Right renal cortex interstitium (tissue), 3 donors: ENCODE measurements at regions not wholly inside any gene's neighbourhood (a gene's known extent, or its start where the extent isn't known, plus 50 kb on each side); places are given as distances from the start of the nearest gene placed in this dataset.

Experiments used
- DNase-seq, 3 donors: peaks; one replicate each; pipeline ENCODE4 v3.0.0-alpha.2; 2013; ENCODE audit warnings: low read depth in 3 of 3, low spot score in 2 of 3

DNA sequence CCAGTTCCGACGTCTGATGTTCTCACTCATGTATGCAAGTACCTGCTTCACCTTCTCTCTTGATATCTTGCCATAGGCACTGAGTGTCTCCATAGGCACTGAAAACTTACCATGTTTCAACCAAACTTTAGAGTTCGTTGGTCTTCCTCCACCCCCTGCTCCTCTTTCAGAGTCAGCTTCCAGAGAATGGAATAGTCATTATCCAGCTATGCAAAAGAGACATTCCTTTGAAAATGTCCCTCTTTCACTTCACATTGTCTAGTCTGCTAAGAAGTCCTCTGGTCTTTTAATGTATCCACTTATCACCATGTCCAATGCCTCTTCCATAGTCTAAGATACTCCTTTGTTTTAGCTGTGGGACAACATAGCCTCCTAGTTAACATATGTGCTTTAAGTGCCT, 566.0 kb upstream of the TENM3 start:
- DNase-seq = no peak

DNA sequence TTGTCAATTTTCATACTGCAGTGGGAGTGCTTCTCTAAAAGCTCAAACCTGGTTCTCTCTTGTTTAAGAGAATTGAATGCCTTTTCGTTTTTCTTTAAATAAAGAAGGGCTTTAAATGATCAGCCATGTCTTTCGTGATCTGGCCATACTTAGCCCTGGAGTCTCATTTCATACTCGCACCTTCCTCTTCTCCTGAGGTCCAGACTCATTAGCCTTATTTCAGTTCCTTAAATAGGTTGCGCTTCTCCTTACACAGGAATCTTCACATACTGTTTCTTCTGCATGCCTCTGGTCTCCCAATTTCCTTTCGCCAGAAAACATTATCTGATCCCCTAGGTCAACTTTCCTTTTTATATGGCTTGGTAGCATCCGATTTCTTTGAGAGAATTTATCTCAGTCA, 565.6 kb upstream of the TENM3 start:
- no peak for DNase-seq

DNA sequence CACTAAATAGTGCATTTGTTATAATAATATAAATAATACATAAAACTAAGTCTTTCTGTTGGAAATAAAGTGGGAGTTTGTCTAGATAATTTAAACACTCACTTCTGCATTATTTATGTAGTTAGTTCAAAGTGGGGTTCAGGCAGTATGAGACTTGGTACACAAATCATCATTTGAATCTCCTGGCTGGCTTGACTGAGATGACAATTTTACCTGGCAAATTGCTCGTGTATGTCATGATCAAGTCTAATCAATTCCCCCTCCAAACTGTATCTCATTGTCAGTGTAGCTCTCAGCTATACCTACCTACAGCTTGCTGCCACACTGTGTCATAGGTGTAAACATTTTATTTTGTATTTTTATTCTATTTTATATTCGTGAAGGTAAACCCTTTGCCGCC, 563.4 kb upstream of the TENM3 start:
- DNase-seq = no peak

- no peak for DNase-seq
Observed at GRCh38 chr4:181682367-181683047, 560.7 kb upstream of the TENM3 start.

DNA sequence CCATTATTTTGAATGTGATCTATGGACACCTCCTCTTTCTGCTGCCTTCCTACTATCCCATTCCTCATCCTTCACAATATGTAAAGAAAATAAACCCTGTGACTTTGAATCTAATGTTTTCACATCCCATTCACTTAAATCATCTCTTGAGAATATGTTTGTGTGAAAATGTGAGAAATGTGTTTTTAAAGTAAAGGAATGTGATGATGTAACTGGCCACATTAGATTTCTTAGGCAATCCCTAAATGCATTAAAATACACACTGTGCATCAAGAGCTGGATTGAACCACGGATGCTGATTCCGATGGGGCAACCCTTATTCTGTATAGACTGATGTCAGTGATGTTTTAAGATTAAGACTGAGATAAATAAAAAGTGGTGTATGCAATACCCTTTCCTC, 558.9 kb upstream of the TENM3 start:
- no peak for DNase-seq

DNA sequence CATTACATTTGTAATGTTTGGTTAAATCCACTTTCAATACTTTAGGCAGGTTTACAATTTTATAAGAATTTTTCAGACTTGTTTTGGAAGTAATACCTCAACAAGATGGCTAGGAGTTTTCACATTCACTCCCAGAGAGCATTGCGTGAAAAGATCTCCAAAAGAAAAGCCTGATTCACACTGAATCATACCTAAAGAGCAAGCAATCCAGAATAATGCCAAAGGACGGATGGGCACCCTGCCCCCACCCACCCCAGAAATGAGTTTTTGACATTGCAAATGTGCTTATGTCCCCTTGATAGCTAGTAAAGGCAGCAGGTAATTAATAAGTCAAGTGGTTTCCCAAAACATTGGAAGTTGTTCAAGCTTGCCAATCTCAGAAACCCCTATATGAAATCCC, 557.7 kb upstream of the TENM3 start:
- no peak for DNase-seq

- DNase-seq = no peak
Observed at GRCh38 chr4:181685911-181686310, 557.3 kb upstream of the TENM3 start.

GRCh38 chr4:181687116-181687515, 556.1 kb upstream of the TENM3 start:
- no peak for DNase-seq

DNA sequence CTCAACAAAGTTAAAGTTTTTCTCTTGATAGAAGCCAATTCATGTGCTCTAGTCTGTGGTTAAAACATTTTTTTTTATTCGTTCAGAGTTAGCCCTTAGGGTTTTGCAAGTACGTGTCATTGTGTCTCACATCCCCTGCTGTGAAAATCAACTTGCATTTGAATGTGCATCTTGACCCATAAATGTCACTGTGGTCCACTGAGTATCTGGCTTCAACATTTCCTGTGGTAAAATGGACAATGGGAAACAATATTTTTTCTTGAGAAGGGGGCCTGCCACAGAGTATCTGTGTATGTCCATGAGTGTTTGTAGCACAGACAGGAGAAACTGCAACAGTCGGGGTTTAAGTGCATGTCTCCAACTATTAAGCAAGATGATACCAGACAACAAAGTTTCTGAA, 554.8 kb upstream of the TENM3 start:
- no peak for DNase-seq

- no peak for DNase-seq
Observed at GRCh38 chr4:181688872-181689271, 554.3 kb upstream of the TENM3 start.

DNA sequence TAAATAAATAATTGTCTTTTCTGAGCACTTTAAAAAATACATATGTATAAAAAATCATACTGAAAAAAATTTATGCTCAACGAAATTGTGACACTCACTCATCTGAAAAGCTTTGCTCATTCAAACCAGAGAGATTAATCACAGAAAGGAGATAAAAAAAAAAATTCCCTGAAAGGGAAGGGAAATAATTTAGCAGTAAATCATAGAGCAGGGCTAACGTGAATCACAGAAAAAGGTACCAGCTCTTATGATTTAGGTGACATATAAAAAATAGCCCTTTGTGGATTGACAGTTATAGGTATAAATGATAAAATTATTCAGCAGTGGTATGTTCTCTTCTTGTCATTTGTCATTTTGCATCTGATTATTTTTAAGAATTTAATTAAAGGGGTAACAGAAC, 552.7 kb upstream of the TENM3 start:
- no peak for DNase-seq

GRCh38 chr4:181692965-181693364, 550.2 kb upstream of the TENM3 start:
- DNase-seq = no peak

- no peak for DNase-seq
Observed at GRCh38 chr4:181693517-181693916, 549.7 kb upstream of the TENM3 start.

DNA sequence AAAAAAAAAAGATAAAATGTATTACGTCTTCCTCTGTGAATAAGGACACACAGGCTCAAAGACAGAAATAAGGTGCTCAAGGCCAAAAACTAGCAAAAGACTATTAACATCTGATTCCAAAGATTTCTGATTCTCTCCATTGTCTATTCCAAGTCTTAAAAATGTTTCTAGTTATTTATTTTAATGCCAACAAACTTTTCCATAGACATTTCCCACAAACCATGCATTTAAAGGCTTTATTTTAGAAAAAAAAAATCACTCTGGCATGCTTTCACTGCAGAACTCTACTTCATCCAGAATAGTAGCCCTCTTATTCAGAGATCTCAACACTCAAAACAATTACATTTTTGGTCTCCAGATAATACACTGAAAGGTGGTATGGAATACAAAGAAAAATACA, 545.0 kb upstream of the TENM3 start:
- no peak for DNase-seq

DNA sequence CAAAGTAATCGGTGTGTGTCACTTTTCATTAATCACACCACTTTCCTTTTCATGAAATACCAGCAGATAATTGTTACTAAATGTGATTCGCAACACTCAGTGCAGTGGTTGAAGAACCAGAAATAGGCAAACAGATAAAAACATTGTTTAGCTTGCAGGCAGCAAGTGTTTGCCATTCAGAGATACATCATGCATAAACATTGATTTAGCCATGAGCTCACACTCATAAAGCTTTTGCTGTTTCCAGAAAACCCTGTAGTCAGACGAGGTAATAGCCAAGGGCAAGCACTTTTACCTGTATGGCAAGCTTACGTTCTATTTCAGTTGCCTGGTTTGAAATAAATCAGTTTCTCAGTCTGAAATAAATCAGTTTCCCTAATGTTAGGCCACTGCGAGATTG, 542.0 kb upstream of the TENM3 start:
- DNase-seq = no peak

- DNase-seq = no peak
Observed at GRCh38 chr4:181701894-181702293, 541.3 kb upstream of the TENM3 start.

DNA sequence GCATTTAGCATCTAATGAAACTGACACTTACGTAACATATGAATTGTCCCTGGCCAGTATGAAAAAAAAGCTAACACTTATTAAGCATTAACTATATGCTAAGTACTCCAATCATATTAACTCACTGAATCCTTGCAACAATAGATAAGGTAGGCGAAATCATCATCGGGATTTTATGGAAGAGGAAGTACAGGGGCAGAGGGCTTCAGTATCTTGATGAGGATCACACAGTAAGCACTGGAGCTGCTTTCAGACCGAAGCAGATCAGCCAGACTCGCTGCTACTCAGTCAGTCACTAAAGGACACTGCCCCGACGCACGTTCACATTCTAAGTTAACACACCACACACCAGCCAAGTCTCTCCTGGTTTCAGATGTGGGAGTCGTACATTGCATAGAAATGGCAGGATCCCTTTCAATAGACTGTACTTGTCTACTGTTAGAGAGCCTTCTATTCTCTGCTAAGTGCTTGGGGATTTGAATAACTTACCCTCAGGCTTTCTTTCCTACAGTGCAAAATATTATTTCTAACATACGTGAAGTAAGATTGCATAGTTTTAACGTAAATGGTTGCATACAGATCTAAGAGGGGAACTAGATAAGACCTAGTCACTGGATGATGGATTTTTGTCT, 540.2 kb upstream of the TENM3 start:
- no peak for DNase-seq

DNA sequence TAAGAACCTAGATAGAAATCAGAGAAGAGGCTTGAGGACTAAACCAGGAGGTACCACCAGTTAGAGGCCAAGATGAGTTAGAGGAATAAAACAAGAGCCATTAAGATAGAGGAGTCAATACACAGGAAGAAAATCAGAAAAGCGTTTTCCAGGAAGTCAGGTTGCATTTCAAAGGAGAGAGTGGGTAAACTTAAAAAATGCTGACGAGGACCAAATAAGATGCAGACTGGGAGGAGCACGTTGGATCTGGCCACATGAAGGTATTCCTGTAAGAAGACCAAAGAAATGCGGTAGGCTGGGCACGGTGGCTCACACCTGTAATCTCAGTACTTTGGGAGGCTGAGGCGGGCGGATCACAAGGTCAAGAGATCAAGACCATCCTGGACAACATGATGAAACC, 533.1 kb upstream of the TENM3 start:
- no peak for DNase-seq

DNA sequence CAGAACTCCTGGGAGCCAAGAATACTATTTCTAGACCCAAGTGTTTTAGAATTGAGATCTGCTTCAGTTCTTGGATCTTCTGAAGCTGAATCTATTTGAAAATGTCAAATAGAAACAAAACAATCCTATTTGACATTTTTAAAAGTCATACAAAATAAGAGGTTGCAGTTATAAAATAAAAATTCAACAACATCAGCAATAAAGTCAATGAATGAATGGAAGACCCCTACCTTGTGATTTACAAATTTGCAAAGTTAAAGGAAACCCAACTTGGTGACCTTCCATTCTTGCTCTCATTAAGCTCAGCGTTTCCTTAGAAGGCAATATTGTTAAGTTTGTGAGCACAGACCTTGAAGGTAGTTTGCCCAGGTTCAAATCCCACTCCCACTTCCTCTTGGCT, 531.8 kb upstream of the TENM3 start:
- DNase-seq = no peak

GRCh38 chr4:181728305-181728966, 514.8 kb upstream of the TENM3 start:
- no peak for DNase-seq

- DNase-seq = no peak
Observed at GRCh38 chr4:181731900-181732299, 511.3 kb upstream of the TENM3 start.

DNA sequence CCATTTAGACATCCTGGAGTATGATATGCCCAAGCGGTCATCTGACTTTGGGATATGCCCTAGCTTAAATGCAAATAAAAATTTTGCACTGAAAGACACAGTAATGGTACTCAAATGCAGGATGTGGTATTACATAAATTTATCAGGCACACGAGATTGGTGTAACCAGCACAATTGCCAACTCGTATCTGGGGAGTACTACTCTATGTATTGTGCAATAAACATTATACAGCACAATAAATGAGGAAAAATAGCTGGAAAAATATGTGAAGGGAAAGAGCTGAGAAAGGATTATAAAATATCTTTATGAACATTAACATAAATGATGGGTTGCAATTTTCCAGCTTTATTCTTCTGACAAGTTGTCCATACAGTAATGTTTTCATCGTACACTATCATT, 505.5 kb upstream of the TENM3 start:
- DNase-seq = no peak
